ENCODE measurements at regions not wholly inside any gene's neighbourhood (a gene's known extent, or its start where the extent isn't known, plus 50 kb on each side); places are given as distances from the start of the nearest gene placed in this dataset.

GRCh38 chr4:125501568-125501967, 186.8 kb downstream of the FAT4 start:
- Histone ChIP-seq H3K9ac (ENCODE audit: low read depth in 1 of 2, low read length in 2 of 2) (no peak overlapping the region), H3K27ac (ENCODE audit: low read depth in 1 of 2, low read length in 2 of 2) (no peak overlapping the region), H3K27me3 (ENCODE audit: control insufficient read depth in 4 of 4, insufficient read depth in 4 of 4, low read length in 3 of 4) (no peaks in the 10 kb centered on the region), H3K4me3 (ENCODE audit: low read depth in 1 of 3, low read length in 3 of 3) (no peak overlapping the region), H3K36me3 (ENCODE audit: control insufficient read depth in 4 of 4, insufficient read depth in 3 of 4, low read depth in 1 of 4, low read length in 3 of 4) (no peaks in the 10 kb centered on the region), H3K9me3 (ENCODE audit: control insufficient read depth in 4 of 4, low read length in 3 of 4) (no peaks in the 10 kb centered on the region), H3K4me1 (ENCODE audit: control insufficient read depth in 4 of 4, insufficient read depth in 4 of 4, low read length in 3 of 4) (no peaks in the 10 kb centered on the region)
- no peak for TF ChIP-seq YY1 (IDR thresholded peaks at IDR 0.05)
- TF ChIP-seq RAD21 (IDR thresholded peaks at IDR 0.05), result no peak
- no peak for TF ChIP-seq REST (IDR thresholded peaks at IDR 0.05)
- TF ChIP-seq CTCF (IDR thresholded peaks at IDR 0.05; ENCODE audit: low read depth, low read length, missing input control), result no peak
- TF ChIP-seq TAF1 (conservative IDR thresholded peaks at IDR 0.05), result no peak
- TF ChIP-seq NR2F2 (IDR thresholded peaks at IDR 0.05), result no peak
- TF ChIP-seq ATF3 (IDR thresholded peaks at IDR 0.05), result no peak
- TF ChIP-seq MAX (IDR thresholded peaks at IDR 0.05), result no peak
- no peak for TF ChIP-seq JUND (IDR thresholded peaks at IDR 0.05)
- no peak for TF ChIP-seq GABPA (IDR thresholded peaks at IDR 0.05 in 1 of 2, conservative IDR thresholded peaks at IDR 0.05 in 1 of 2)
- TF ChIP-seq SP1 (IDR thresholded peaks at IDR 0.05), result no peak
- no peak for TF ChIP-seq FOXA2 (IDR thresholded peaks at IDR 0.05)
- no peak for TF ChIP-seq FOXA1 (IDR thresholded peaks at IDR 0.05)
- TF ChIP-seq HNF4G (IDR thresholded peaks at IDR 0.05), result no peak
- no peak for TF ChIP-seq HNF4A (conservative IDR thresholded peaks at IDR 0.05)
- no peak for TF ChIP-seq ZBTB33 (IDR thresholded peaks at IDR 0.05)
- no peak for DNase-seq (ENCODE audit: low spot score)
- WGBS, result 74% methylated on average over 4 of the region's 4 CpGs

- Histone ChIP-seq H3K36me3 (ENCODE audit: control insufficient read depth in 4 of 4, insufficient read depth in 3 of 4, low read depth in 1 of 4, low read length in 3 of 4) (no peaks in the 10 kb centered on the region), H3K9ac (ENCODE audit: low read depth in 1 of 2, low read length in 2 of 2) (no peak overlapping the region), H3K9me3 (ENCODE audit: control insufficient read depth in 4 of 4, low read length in 3 of 4) (no peaks in the 10 kb centered on the region), H3K4me1 (ENCODE audit: control insufficient read depth in 4 of 4, insufficient read depth in 4 of 4, low read length in 3 of 4) (no peaks in the 10 kb centered on the region), H3K4me3 (ENCODE audit: low read depth in 1 of 3, low read length in 3 of 3) (no peak overlapping the region), H3K27ac (ENCODE audit: low read depth in 1 of 2, low read length in 2 of 2) (no peak overlapping the region), H3K27me3 (ENCODE audit: control insufficient read depth in 4 of 4, insufficient read depth in 4 of 4, low read length in 3 of 4) (no peaks in the 10 kb centered on the region)
- TF ChIP-seq FOXA1 (IDR thresholded peaks at IDR 0.05) (no peak), FOXA2 (IDR thresholded peaks at IDR 0.05) (no peak), RXRA (IDR thresholded peaks at IDR 0.05) (no peak), TAF1 (conservative IDR thresholded peaks at IDR 0.05) (no peak)
- 77% methylated on average over 4 of the region's 4 CpGs for WGBS
- DNase-seq (ENCODE audit: low spot score), result no peak
Observed at GRCh38 chr4:125505621-125506020, 190.9 kb downstream of the FAT4 start.
